NCI-H748 (cell line): ENCODE measurements at regions not wholly inside any gene's neighbourhood (a gene's known extent, or its start where the extent isn't known, plus 50 kb on each side); places are given as distances from the start of the nearest gene placed in this dataset.
"Not testable (repeated sequence)": the region's sequence is repeated elsewhere in the genome, so short reads cannot be mapped to it uniquely, and the experiment has no call there.

ENCODE experiments used
- DNase-seq: peaks from one replicate; lab custom pipeline; 2025; ENCODE audit not compliant: unreplicated experiment; lab: John Stamatoyannopoulos, UW

DNA sequence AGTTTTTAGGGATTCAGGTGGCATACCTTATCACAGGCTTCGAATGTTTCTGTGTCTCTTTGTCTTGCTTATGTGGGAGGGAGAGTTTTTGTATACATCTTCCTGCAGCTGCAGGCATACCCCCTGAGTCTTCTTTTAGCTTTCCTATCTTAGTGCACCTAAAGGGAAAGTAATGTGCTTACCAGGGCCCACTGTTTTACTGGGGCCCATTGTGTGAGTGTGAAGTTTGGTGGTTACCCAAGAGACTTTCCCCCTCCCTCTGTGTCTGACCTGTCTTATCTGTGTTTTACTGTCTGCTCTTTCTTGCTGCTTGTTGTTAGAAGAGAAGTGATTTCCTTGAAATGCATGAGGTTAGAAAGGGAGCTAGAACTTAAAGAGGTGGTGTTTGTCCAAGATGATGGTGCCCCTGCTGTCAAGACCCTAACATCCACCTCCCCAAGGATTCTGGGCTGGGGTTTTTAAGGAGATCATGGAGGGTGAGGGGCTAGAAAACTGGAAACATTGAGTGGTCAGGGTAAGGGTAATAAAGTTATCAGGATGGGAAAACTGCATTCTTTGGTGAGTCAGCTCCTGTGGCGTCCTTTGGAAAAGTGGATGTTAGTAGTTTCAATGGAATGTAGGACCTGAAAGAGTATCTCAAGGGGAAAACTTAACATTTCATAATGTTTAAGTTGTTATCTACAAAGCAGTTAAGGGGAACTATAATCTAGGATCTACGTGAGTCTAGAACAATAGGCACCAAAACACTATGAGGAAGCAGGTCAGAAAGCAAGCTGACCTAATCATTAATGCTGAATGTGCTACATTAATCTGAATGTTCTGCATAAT, 583.5 kb upstream of the TUSC1 start:
- DNase-seq = no peak

DNA sequence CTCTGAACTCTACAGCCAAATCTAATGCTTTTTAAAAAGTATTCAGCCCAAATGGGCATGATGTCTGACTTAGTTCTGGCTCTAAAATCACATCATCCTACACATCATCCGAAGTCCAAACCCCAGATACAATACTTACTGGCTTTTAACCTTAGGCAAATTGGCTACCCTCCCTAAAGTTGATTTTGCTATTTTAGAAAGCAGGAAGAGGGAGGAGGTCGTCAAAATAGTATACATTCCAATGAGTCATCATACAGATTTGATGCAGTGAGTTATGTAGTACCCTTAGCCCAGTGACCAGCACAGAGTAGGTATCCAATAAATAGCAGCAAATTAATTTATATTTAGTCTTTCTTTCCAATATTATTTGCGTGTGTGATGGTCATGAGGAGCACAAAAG, 582.0 kb upstream of the TUSC1 start:
- no peak for DNase-seq

- no peak for DNase-seq
These were observed 569.6 kb upstream of the TUSC1 start for GRCh38 chr9:26247861-26248260.

- DNase-seq = no peak
These were observed 566.6 kb upstream of the TUSC1 start for GRCh38 chr9:26244661-26245451.

DNA sequence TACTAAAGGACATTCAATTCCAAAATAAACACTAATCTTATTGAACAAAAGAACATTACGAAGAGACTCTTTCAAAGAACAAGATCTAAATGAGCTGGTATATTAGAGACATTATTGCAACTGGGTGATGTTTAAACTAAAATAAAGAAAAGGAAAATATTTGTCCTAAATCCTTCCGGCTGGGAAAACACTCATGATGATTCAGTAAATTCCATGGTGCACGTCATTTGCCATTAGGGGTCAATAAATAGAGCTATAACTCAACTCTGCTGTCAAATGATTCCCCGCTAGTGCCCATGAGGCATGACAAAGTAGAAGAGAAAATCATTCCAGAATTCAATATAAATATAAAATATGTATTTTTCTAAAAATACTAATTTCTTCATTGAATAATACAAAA, 565.5 kb upstream of the TUSC1 start:
- no peak for DNase-seq

DNA sequence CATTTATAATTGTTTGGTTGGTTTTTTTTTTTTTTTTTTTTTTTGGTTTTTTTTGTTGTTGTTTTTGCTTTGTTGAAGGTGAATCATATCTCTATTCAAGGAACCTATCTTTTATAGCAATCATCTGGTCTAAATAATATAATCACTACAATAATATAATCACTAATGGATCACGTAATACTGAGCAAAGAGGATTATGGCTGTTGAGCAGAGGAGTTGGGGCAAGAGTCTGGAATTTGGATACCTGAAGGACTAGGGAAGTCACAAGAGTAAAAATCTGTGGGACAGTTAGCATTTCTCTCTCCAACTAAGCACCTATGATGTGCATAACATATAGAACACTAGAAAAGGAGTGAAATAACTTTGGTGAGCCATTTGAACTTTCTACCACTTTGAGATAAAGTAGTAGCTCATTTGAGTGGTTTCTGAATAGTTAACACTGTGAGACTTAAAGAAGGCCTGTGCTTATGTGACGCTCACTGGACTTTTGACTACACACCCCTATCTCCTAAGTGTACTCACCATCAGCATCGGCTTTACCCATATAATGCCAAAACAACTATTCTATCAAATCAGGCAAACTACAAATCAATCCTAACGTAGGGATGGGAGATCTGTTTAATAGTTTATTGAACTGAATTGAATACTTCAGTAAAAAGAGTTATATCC, 564.9 kb upstream of the TUSC1 start:
- DNase-seq = no peak

GRCh38 chr9:26240020-26240419, 561.8 kb upstream of the TUSC1 start:
- no peak for DNase-seq

DNA sequence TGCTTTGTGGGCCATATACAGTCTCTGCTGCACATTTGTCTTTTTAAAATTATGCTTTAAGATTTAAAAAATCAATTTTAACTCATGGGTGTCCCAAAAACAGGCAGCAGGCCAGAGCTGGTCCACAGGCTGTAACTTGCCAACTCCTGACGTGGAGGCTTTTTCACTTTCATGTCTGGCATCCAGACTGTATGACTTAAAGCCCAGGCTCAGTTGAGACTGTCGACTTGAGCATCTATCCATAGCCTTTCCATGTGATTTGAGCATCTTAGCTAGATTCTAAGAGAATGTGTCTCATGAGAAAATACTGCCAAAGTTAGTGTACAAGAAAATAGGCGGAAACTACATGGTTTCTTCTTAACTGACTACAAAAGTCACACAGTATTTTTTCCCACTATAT, 559.0 kb upstream of the TUSC1 start:
- no peak for DNase-seq

GRCh38 chr9:26234865-26235264, 556.6 kb upstream of the TUSC1 start:
- DNase-seq = no peak

DNA sequence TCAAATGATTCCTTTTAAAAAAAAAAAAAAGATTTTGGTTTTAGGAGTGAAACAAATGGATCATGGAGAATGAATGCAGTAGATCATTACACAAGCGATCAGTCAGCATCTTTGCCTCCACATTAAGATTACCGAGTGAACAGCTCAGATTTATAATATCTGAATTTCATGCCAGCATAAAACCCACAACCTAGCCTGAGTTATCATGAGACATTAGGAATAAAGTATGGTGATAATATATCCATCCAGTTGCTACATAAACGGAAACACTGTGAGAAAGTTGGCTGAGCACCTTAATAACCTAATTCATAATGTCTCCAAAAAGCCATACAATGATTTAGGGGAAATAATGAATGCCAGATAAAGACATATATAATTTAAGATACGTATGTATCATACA, 553.1 kb upstream of the TUSC1 start:
- no peak for DNase-seq

DNA sequence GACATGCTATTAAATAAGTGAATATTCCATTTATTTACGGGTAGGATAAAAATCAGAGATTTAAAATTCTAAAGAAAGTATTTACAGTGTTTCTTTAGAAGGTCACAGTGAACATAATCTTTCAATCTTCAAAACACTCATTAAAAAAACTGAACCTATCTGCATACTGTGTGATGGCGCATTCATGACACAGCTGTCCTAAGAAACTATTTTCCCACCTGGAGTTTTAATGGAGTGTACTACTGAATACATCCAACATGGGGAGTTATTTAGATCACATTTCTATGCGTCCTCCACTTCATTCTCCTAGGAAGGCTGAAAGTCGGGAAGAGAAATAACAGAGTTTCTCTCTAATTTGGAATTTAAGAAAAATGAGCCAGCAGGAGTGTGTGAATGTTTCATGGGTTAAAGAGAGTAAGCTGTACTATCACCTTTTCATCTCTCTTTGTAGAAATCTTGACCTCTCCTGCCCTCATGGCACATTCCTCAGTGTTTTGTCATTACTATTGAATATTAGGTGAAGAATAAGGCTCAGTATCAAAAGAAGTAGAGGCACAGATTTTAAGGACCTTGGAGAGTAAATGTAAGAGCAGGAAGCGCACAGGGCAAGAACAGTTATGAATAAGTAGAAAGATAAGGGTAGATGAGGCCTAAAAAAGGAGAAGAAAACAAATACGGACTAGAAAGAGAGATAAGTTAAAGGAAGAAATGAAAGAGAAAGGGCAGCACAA, 551.2 kb upstream of the TUSC1 start:
- no peak for DNase-seq

DNA sequence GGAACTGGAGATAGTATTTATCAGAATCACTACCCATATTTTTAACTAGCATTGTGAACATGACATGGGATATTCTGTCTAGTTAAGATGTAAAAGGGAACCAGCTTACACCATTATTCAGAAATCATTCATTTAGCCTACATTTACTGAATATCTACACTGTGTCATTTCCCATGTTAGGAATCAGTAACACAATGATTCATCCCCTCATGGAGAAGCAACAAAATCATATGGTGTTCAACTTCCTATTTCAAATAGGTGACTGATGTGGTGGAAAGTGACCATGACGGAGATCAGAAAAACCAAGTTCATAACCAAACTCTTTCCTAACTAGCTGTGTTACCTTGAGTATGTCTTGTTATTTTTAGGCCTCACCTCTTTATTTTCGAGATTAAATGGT, 550.0 kb upstream of the TUSC1 start:
- DNase-seq = no peak

DNA sequence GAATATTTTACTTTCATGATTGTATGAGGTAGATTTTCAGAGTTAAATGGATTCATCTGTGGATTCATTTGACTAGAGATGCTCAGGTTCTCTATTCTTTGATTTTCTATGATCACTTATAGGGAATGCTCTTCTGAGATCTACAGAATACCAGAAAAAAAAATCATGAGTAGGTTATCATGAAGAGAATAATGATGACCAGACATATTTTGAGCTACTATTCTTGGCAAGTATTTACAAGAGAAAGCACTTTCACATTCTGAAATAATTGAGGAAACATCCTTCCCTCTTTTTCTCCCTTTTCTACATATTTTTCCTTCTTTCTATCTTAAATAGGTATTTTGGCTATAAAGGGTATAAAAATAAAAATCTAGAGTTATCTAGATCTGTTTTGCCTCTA, 543.0 kb upstream of the TUSC1 start:
- no peak for DNase-seq

- no peak for DNase-seq
These were observed 542.1 kb upstream of the TUSC1 start for GRCh38 chr9:26220367-26220766.

DNA sequence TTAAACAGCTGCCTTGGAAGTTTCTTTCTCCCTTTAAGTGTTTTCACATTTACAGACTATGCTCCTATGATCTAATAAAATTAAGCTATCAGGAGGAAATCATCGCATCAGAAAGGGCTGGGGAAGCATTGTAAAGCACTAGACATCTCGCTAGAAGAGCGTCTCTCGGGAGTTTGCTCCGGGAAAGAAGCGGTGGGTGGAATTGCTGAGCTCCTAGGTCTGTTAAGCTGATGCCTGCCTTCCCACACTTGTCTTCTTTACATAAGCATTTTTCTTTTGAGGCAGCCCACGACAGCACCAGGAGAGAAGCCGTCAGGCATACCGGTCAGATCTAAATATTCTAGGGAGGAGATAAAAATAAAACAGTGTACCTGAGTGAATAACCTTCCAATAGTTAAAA, 541.7 kb upstream of the TUSC1 start:
- DNase-seq = no peak

- no peak for DNase-seq
These were observed 538.5 kb upstream of the TUSC1 start for GRCh38 chr9:26216702-26217101.

DNA sequence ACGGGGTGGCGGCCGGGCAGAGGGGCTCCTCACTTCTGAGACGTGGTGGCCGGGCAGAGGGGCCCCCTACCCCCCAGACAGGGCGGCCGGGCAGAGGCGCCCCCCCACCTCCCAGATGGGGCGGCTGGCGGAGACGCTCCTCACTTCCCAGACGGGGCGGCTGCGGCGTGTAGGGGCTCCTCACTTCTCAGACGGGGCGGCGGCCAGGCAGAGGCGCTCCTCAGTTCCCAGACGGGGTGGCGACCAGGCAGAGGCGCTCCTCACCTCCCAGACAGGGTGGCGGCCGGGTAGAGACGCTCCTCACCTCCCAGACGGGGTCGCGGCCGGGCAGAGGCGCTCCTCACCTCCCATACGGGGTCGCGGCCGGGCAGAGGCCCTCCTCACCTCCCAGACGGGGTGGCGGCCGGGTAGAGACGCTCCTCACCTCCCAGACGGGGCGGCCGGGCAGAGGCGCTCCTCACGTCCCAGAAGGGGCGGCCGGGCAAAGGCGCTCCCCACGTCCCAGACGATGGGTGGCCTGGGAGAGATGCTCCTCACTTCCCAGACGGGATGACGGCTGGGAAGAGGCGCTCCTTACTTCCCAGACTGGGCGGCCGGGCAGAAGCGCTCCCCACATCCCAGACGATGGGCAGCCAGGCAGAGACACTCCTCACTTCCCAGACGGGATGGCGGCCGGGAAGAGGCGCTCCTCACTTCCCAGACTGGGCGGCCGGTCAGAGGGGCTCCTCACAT, 536.6 kb upstream of the TUSC1 start:
- DNase-seq = not testable (repeated sequence)

GRCh38 chr9:26210338-26210851, 532.2 kb upstream of the TUSC1 start:
- no peak for DNase-seq

- no peak for DNase-seq
These were observed 527.0 kb upstream of the TUSC1 start for GRCh38 chr9:26205261-26205660.

GRCh38 chr9:26193237-26193636, 515.0 kb upstream of the TUSC1 start:
- no peak for DNase-seq
